ENCODE measurements at regions not wholly inside any gene's neighbourhood (a gene's known extent, or its start where the extent isn't known, plus 50 kb on each side); places are given as distances from the start of the nearest gene placed in this dataset.

- Histone ChIP-seq H3K4me1 (ENCODE audit: insufficient read depth, low read length) (no peaks in the 10 kb centered on the region), H3K4me3 (ENCODE audit: low read length) (no peak overlapping the region), H3K4me2 (ENCODE audit: low read length) (no peak overlapping the region), H3K36me3 (ENCODE audit: low read depth, low read length) (no peaks in the 10 kb centered on the region), H4K20me1 (ENCODE audit: low read length) (no peaks in the 10 kb centered on the region), H3K27me3 (ENCODE audit: low read length) (no peaks in the 10 kb centered on the region), H3K27ac (ENCODE audit: low read length) (no peak overlapping the region), H3K9me2 (replicated peaks; ENCODE audit: low read length) (no peaks in the 10 kb centered on the region), H3K79me2 (ENCODE audit: low read length) (no peaks in the 10 kb centered on the region), H3K9ac (ENCODE audit: low read length) (no peak overlapping the region), H3F3A (ENCODE audit: low read length, unreplicated experiment) (no peaks in the 10 kb centered on the region), H3K9me3 (ENCODE audit: low read length) (no peaks in the 10 kb centered on the region), H2AFZ (ENCODE audit: low read length) (no peak overlapping the region)
- DNase-seq (no peak), ATAC-seq (no peak)
- no peak for TF ChIP-seq EZH2 (IDR thresholded peaks at IDR 0.05; ENCODE audit: low read length, unreplicated experiment)
- no TSS peak for BruUV-seq (replicated peaks)
- CTCF ChIA-PET = no interaction called here
- POLR2A ChIA-PET (ENCODE audit: unreplicated experiment) = no interaction called here
- intact Hi-C loops (cut with micrococcal nuclease) = no loop called here
These were observed 1035.6 kb upstream of the MIR17HG start for GRCh38 chr13:90311929-90312328.

- no peak for ATAC-seq
These were observed 1032.4 kb upstream of the MIR17HG start for GRCh38 chr13:90315061-90315460.

GRCh38 chr13:90320664-90321063 lies 1026.8 kb upstream of the MIR17HG start:
- H3K27me3 ChIP-seq (ENCODE audit: low read length) = no peaks in the 10 kb centered on the region
- no peak overlapping the region for H3K9ac ChIP-seq (ENCODE audit: low read length)
- TF ChIP-seq CTCF (conservative IDR thresholded peaks at IDR 0.05; ENCODE audit: low read depth, low read length) = no peak
- TF ChIP-seq EZH2phosphoT487 (IDR thresholded peaks at IDR 0.05; ENCODE audit: borderline replicate concordance, low read length) = no peak
- no peak for TF ChIP-seq EZH2 (IDR thresholded peaks at IDR 0.05; ENCODE audit: low read length, unreplicated experiment)
- DNase-seq = no peak
- H3F3A ChIP-seq (ENCODE audit: low read length, unreplicated experiment) = no peaks in the 10 kb centered on the region
- H2AFZ ChIP-seq (ENCODE audit: low read length) = no peak overlapping the region
- H3K9me3 ChIP-seq (ENCODE audit: low read length) = no peaks in the 10 kb centered on the region
- H3K79me2 ChIP-seq (ENCODE audit: low read length) = no peaks in the 10 kb centered on the region
- no peaks in the 10 kb centered on the region for H3K4me1 ChIP-seq (ENCODE audit: insufficient read depth, low read length)
- no TSS peak for BruUV-seq (replicated peaks)
- no peaks in the 10 kb centered on the region for H3K9me2 ChIP-seq (replicated peaks; ENCODE audit: low read length)
- no peak for ATAC-seq
- CTCF ChIA-PET = no interaction called here
- POLR2A ChIA-PET (ENCODE audit: unreplicated experiment) = no interaction called here
- H3K4me3 ChIP-seq (ENCODE audit: low read length) = no peak overlapping the region
- no peak overlapping the region for H3K4me2 ChIP-seq (ENCODE audit: low read length)
- no peaks in the 10 kb centered on the region for H4K20me1 ChIP-seq (ENCODE audit: low read length)
- intact Hi-C loops (cut with micrococcal nuclease) = no loop called here
- H3K27ac ChIP-seq (ENCODE audit: low read length) = no peak overlapping the region
- no peaks in the 10 kb centered on the region for H3K36me3 ChIP-seq (ENCODE audit: low read depth, low read length)

More at GRCh38 chr13:90315061-90315460, 1032.4 kb upstream of the MIR17HG start:
- Histone ChIP-seq H3K9me2 (replicated peaks; ENCODE audit: low read length) (no peaks in the 10 kb centered on the region), H3K9me3 (ENCODE audit: low read length) (no peaks in the 10 kb centered on the region), H3K4me2 (ENCODE audit: low read length) (no peak overlapping the region), H3K27me3 (ENCODE audit: low read length) (no peaks in the 10 kb centered on the region), H3K4me3 (ENCODE audit: low read length) (no peak overlapping the region), H3K9ac (ENCODE audit: low read length) (no peak overlapping the region), H3K36me3 (ENCODE audit: low read depth, low read length) (no peaks in the 10 kb centered on the region), H2AFZ (ENCODE audit: low read length) (no peak overlapping the region), H3K4me1 (ENCODE audit: insufficient read depth, low read length) (no peaks in the 10 kb centered on the region), H4K20me1 (ENCODE audit: low read length) (no peaks in the 10 kb centered on the region), H3K27ac (ENCODE audit: low read length) (no peak overlapping the region), H3F3A (ENCODE audit: low read length, unreplicated experiment) (no peaks in the 10 kb centered on the region), H3K79me2 (ENCODE audit: low read length) (no peaks in the 10 kb centered on the region)
- no peak for DNase-seq
- POLR2A ChIA-PET (ENCODE audit: unreplicated experiment) = no interaction called here
- intact Hi-C loops (cut with micrococcal nuclease) = no loop called here
- no peak for TF ChIP-seq EZH2 (IDR thresholded peaks at IDR 0.05; ENCODE audit: low read length, unreplicated experiment)
- TF ChIP-seq EZH2phosphoT487 (IDR thresholded peaks at IDR 0.05; ENCODE audit: borderline replicate concordance, low read length) = no peak
- TF ChIP-seq CTCF (conservative IDR thresholded peaks at IDR 0.05; ENCODE audit: low read depth, low read length) = no peak
- CTCF ChIA-PET = no interaction called here
- no TSS peak for BruUV-seq (replicated peaks)
